Liver (tissue), 8 donors: ENCODE measurements at regions not wholly inside any gene's neighbourhood (a gene's known extent, or its start where the extent isn't known, plus 50 kb on each side); places are given as distances from the start of the nearest gene placed in this dataset.

ENCODE experiments used
- DNase-seq: peaks from one replicate; pipeline ENCODE4 v3.0.0-alpha.2; 2017; ENCODE audit warnings: low spot score
- H3K27ac ChIP-seq, 2 donors: one replicate each; pipeline ENCODE4 v1.7.0; 2013; ENCODE audit warnings: inconsistent platforms in 2 of 2, low read length in 2 of 2, control low read depth in 1 of 2, low read depth in 1 of 2, mild to moderate bottlenecking in 1 of 2
- H3K27me3 ChIP-seq, 4 donors: one replicate each; pipeline versions ENCODE4 v1.6.1 to v1.7.0; 2013; ENCODE audit warnings: low read length in 3 of 4, inconsistent platforms in 1 of 4, mild to moderate bottlenecking in 1 of 4, moderate library complexity in 1 of 4; ENCODE audit not compliant: control insufficient read depth in 4 of 4, insufficient read depth in 4 of 4
- H3K36me3 ChIP-seq, 4 donors: one replicate each; pipeline versions ENCODE4 v1.6.1 to v1.7.0; 2013; ENCODE audit warnings: low read length in 3 of 4, mild to moderate bottlenecking in 3 of 4, low read depth in 1 of 4, moderate library complexity in 1 of 4; ENCODE audit not compliant: control insufficient read depth in 4 of 4, insufficient read depth in 3 of 4
- H3K4me1 ChIP-seq, 4 donors: one replicate each; pipeline versions ENCODE4 v1.6.1 to v1.7.0; 2013; ENCODE audit warnings: low read length in 3 of 4, mild to moderate bottlenecking in 3 of 4, moderate library complexity in 1 of 4; ENCODE audit not compliant: control insufficient read depth in 4 of 4, insufficient read depth in 4 of 4
- H3K4me3 ChIP-seq, 3 donors: one replicate each; pipeline versions ENCODE4 v1.6.1 to v1.7.0; 2013; ENCODE audit warnings: low read length in 3 of 3, control low read depth in 1 of 3, low read depth in 1 of 3, mild to moderate bottlenecking in 1 of 3
- H3K9ac ChIP-seq, 2 donors: one replicate each; pipeline ENCODE4 v1.7.0; 2013; ENCODE audit warnings: low read length in 2 of 2, mild to moderate bottlenecking in 2 of 2, moderate library complexity in 2 of 2, control low read depth in 1 of 2, low read depth in 1 of 2
- H3K9me3 ChIP-seq, 4 donors: one replicate each; pipeline versions ENCODE4 v1.6.1 to v1.7.0; 2013; ENCODE audit warnings: low read length in 3 of 4; ENCODE audit not compliant: control insufficient read depth in 4 of 4
- CTCF ChIP-seq: fragments of 150-350 bp; IDR thresholded peaks from 2 replicates; pipeline ENCODE4 v1.5.1; 2017; ENCODE audit warnings: improper control_type of control experiment, low read depth, low read length; ENCODE audit not compliant: missing input control
- EGR1 ChIP-seq, 2 donors: IDR thresholded peaks; 2 replicates each; pipeline ENCODE4 v1.6.1; 2016 to 2018; ENCODE audit warnings: antibody characterized with exemption in 2 of 2, low read depth in 2 of 2
- FOXA1 ChIP-seq: IDR thresholded peaks from 2 replicates; pipeline ENCODE4 v1.6.1; 2016; ENCODE audit warnings: antibody characterized with exemption
- FOXA2 ChIP-seq: IDR thresholded peaks from 2 replicates; pipeline ENCODE4 v1.6.1; 2016; ENCODE audit warnings: antibody characterized with exemption
- GABPA ChIP-seq, 2 donors: IDR thresholded peaks in 1 of 2; conservative IDR thresholded peaks in 1 of 2; 2 replicates each; pipeline ENCODE4 v1.6.1; 2016; ENCODE audit warnings: antibody characterized with exemption in 2 of 2, mild to moderate bottlenecking in 1 of 2, moderate library complexity in 1 of 2
- HNF4G ChIP-seq: IDR thresholded peaks from 2 replicates; pipeline ENCODE4 v1.6.1; 2016; ENCODE audit warnings: antibody characterized with exemption
- JUND ChIP-seq, 2 donors: IDR thresholded peaks; 2 replicates each; pipeline ENCODE4 v1.6.1; 2016; ENCODE audit warnings: antibody characterized with exemption in 2 of 2
- MAX ChIP-seq: IDR thresholded peaks from 2 replicates; pipeline ENCODE4 v1.6.1; 2016; ENCODE audit warnings: antibody characterized with exemption
- RAD21 ChIP-seq, 2 donors: IDR thresholded peaks; 2 replicates each; pipeline ENCODE4 v1.6.1; 2016; ENCODE audit warnings: antibody characterized with exemption in 2 of 2, mild to moderate bottlenecking in 2 of 2
- REST ChIP-seq: IDR thresholded peaks from 2 replicates; pipeline ENCODE4 v1.6.1; 2016; ENCODE audit warnings: antibody characterized with exemption, mild to moderate bottlenecking
- RXRA ChIP-seq, 2 donors: IDR thresholded peaks; 2 replicates each; pipeline ENCODE4 v1.6.1; 2017 to 2018; ENCODE audit warnings: antibody characterized with exemption in 2 of 2, mild to moderate bottlenecking in 1 of 2
- TAF1 ChIP-seq: conservative IDR thresholded peaks from 2 replicates; pipeline ENCODE4 v1.6.1; 2016; ENCODE audit warnings: antibody characterized with exemption, mild to moderate bottlenecking
- ZBTB33 ChIP-seq: IDR thresholded peaks from 2 replicates; pipeline ENCODE4 v1.6.1; 2016; ENCODE audit warnings: antibody characterized with exemption
- WGBS: extraction: QIAGEN DNeasy Blood & Tissue Kit; methylation state at CpG from one replicate; pipeline ENCODE4 v1.1.7; 2013; 5-methylcytosine and 5-hydroxymethylcytosine counted together
- donor health status: healthy.
- donor health status: healthy.
- donor health status: healthy.
- donor health status: healthy.
- donor health status: healthy.

GRCh38 chr2:59746291-59746690 lies 807.2 kb downstream of the BCL11A start:
- Histone ChIP-seq H3K36me3 (no peaks in the 10 kb centered on the region), H3K9me3 (peaks cover 0 to 2% (median 0%) of the 10 kb centered on the region in 4 donors), H3K4me1 (no peaks in the 10 kb centered on the region), H3K4me3 (no peak overlapping the region), H3K9ac (no peak overlapping the region), H3K27me3 (peaks cover 0 to 7% (median 2%) of the 10 kb centered on the region in 4 donors), H3K27ac (no peak overlapping the region)
- 68% methylated on average over 1 of the region's 1 CpG for WGBS
- DNase-seq = no peak
- no peak for TF ChIP-seq RAD21 (IDR thresholded peaks at IDR 0.05)
- TF ChIP-seq CTCF = no peak
- no peak for TF ChIP-seq FOXA1
- no peak for TF ChIP-seq MAX

GRCh38 chr2:59745085-59745484 lies 808.4 kb downstream of the BCL11A start:
- WGBS = 89% methylated on average over 1 of the region's 1 CpG
- Histone ChIP-seq H3K36me3 (no peaks in the 10 kb centered on the region), H3K9me3 (peaks cover 0 to 2% (median 0%) of the 10 kb centered on the region in 4 donors), H3K27ac (no peak overlapping the region), H3K27me3 (peaks cover 0 to 7% (median 2%) of the 10 kb centered on the region in 4 donors), H3K4me3 (no peak overlapping the region), H3K4me1 (no peaks in the 10 kb centered on the region), H3K9ac (no peak overlapping the region)
- no peak for DNase-seq
- TF ChIP-seq TAF1 (no peak), FOXA2 (no peak), RAD21 (IDR thresholded peaks at IDR 0.05) (no peak), ZBTB33 (no peak), RXRA (IDR thresholded peaks at IDR 0.05) (no peak), EGR1 (IDR thresholded peaks at IDR 0.05; ENCODE audit: low read depth in 2 of 2) (no peak)

- TF ChIP-seq REST (no peak), FOXA2 (no peak), CTCF (no peak), HNF4G (no peak), RXRA (IDR thresholded peaks at IDR 0.05) (no peak), JUND (IDR thresholded peaks at IDR 0.05) (no peak), GABPA (IDR thresholded peaks at IDR 0.05 in 1 of 2, conservative IDR thresholded peaks at IDR 0.05 in 1 of 2) (no peak), ZBTB33 (no peak)
- Histone ChIP-seq H3K4me1 (no peaks in the 10 kb centered on the region), H3K27ac (no peak overlapping the region), H3K4me3 (no peak overlapping the region), H3K9me3 (peaks cover 0 to 2% (median 0%) of the 10 kb centered on the region in 4 donors), H3K9ac (no peak overlapping the region), H3K36me3 (no peaks in the 10 kb centered on the region), H3K27me3 (peaks cover 0 to 7% (median 2%) of the 10 kb centered on the region in 4 donors)
- 64% methylated on average over 1 of the region's 1 CpG for WGBS
- DNase-seq = no peak
Measured at GRCh38 chr2:59744436-59744835, 809.0 kb downstream of the BCL11A start.
